ENCODE measurements at regions not wholly inside any gene's neighbourhood (a gene's known extent, or its start where the extent isn't known, plus 50 kb on each side); places are given as distances from the start of the nearest gene placed in this dataset.
"Not testable (repeated sequence)": the region's sequence is repeated elsewhere in the genome, so short reads cannot be mapped to it uniquely, and the experiment has no call there.

DNA sequence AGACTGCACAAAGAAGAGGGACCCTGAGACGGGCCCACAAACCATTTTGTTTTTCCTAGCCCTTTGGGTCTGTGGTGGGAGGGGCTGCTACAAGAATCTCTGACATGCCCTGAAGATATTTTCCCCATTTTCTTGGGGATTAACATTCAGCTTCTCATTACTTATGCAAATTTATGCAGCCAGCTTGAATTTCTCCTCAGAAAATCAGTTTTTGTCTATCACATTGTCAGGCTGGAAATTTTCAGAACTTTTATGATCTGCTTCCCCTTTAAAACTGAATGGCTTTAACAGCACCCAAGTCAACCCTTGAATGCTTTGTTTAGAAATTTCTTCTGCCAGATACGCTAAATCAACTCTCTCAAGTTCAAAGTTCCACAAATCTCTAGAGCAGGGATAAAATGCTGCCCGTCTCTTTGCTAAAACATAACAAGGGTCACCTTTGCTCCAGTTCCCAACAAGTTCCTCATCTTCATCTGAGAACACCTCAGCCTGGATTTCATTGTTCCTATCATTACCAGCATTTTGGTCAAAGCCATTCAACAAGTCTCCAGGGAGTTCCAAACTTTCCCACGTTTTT, 560.0 kb upstream of the KCND2 start:
- DNase-seq (ENCODE audit: low spot score): no peak

DNA sequence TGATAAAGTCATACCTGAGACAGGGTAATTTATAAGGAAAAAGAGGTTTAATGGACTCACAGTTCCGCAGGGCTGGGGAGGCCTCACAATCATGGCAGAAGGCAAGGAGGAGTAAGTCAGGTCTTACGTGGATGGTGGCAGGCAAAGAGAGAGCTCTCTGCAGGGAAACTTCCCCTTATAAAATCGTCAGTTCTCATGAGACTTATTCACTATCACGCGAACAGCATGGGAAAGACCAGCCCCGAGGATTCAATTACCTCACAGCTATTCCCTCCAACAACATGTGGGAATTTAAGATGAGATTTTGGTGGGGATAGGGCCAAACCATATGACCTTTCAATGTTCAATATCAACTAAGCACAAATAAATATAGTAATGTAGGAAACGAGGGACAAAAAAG, 559.4 kb upstream of the KCND2 start:
- DNase-seq (ENCODE audit: low spot score): no peak

DNA sequence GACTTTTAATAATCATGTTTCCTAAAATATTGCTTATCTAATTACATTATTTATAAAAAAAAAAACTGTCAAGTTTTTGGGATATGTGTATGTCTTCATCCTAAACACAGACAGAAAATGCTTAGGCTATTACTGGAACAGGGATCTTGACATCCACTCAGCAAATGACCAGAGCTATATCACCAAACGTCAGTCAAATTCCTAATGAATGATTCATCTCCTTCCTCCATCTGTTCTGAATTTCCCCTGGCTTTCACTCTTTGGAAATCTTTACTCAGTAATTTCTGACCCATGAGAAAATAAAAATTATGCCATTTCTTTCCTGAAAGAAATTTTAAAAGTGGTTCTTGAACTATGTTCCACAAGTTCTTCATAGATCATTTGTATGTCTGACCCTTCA, 552.4 kb upstream of the KCND2 start:
- DNase-seq (ENCODE audit: low spot score): peak; percentile 7

GRCh38 chr7:119724041-119724792, 548.8 kb upstream of the KCND2 start:
- no peak for DNase-seq (ENCODE audit: low spot score)

DNA sequence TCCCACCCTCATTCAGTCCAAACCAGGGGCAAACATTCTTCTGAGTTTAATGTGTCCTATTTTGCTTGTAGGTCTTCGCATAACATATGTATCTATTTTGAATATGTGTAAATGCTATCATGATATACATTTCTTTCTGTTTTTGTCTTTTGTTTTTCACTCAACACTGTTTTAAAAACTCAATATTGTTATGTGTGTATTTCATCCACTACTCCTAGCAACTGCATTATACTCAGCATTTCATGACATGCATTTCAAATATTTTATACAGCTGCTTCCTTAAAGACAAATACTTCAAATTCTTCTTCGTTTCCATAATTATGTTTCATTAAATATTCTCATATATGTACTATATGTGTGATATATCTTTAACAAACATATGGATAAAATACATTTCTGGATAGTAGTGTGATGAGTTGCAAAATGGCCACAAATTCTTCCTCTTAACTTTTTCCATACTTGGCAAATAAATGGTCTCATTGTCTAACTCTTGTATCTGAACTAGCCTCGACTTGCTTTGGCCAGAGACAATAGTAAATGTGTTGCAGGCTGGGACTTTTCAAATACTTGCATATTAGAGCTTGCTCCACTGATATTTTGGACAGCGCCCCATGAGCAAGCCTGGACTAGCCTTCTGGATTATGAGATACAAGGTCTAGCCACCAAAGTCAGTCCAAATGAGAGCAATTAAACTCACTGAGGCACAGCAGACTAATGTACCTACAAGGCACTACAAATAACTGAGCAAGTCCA, 539.7 kb upstream of the KCND2 start:
- DNase-seq (ENCODE audit: low spot score): no peak

- DNase-seq (ENCODE audit: low spot score): no peak
Measured at GRCh38 chr7:119737390-119737789, 535.6 kb upstream of the KCND2 start.

- not testable (repeated sequence) for DNase-seq (ENCODE audit: low spot score)
Measured at GRCh38 chr7:119745280-119745679, 527.7 kb upstream of the KCND2 start.

- no peak for DNase-seq (ENCODE audit: low spot score)
Measured at GRCh38 chr7:119748251-119748860, 524.6 kb upstream of the KCND2 start.

DNA sequence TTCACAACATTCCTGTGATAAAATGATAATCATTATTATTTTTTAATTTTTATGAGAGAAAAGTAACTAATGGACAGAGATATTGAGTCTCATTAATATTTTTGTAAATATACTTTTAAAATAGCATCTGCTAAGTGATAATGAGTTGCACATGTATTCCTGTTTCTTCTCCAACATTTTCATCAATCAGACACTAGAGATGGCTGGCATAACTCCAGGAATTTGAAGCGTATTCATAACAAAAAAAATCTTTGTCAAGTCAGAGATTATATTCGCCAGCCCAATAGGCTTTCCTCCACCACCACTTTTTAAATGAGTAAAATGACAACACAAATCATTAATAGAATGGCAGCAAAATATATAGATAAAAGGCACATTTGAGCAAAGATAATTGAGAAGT, 524.0 kb upstream of the KCND2 start:
- no peak for DNase-seq (ENCODE audit: low spot score)

DNA sequence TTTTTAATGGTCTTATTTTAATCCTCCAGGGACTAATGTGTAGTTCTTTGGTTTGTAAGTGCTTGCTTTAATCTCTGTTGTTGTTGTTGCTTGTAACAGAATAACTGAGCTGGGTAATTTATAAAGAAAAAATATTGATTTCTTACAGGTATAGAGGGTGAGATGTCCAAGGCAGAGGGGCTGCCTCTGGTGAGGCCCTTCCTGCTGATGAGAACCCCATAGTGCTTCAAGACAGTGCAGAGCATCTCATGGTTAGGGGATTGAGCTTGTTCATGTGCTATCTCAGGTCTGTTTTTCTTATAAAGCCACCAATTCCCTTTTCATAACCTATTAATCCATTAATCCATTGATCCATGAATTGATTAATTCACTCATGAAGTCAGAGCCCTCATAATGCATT, 516.3 kb upstream of the KCND2 start:
- no peak for DNase-seq (ENCODE audit: low spot score)

GRCh38 chr7:119758254-119758653, 514.7 kb upstream of the KCND2 start:
- DNase-seq (ENCODE audit: low spot score): no peak

- no peak for DNase-seq (ENCODE audit: low spot score)
Measured at GRCh38 chr7:119761776-119762175, 511.2 kb upstream of the KCND2 start.

DNA sequence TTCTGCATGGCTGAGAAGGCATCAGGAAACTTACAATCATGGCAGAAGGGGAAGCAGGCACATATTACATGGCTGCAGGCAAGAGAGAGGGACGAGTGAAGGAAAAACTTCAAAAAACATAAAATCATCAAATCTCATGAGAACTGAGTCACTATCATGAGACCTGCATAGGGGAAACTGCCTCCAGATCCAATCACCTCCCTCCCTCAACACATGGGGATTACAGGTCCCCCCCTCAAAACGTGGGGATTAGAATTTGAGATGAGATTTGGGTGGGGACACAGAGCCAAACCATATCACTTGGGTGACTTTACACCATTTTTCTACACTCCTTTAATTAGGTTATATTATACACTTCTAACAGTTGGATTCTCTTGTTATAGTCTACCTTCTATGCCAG, 490.7 kb upstream of the KCND2 start:
- no peak for DNase-seq (ENCODE audit: low spot score)

GRCh38 chr7:119783799-119784198, 489.2 kb upstream of the KCND2 start:
- no peak for DNase-seq (ENCODE audit: low spot score)

DNA sequence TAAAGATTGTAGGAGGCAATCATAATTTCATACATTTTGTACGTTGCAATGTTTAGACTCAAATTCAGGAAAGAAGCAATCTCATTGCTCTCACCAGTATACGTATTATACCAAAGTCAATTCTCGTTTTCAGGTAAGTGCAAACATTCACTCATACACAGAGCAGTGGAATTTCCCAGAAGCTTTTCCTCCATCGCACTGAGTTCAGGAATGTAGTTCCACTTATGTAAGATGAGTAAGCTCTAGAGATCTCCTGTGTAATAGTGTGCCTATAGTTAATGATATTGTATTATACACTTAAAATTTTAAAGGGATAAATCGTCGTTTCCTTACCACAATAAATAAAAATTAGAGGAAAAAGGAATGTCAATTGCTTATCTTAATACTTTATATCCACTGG, 470.8 kb upstream of the KCND2 start:
- DNase-seq (ENCODE audit: low spot score): no peak

DNA sequence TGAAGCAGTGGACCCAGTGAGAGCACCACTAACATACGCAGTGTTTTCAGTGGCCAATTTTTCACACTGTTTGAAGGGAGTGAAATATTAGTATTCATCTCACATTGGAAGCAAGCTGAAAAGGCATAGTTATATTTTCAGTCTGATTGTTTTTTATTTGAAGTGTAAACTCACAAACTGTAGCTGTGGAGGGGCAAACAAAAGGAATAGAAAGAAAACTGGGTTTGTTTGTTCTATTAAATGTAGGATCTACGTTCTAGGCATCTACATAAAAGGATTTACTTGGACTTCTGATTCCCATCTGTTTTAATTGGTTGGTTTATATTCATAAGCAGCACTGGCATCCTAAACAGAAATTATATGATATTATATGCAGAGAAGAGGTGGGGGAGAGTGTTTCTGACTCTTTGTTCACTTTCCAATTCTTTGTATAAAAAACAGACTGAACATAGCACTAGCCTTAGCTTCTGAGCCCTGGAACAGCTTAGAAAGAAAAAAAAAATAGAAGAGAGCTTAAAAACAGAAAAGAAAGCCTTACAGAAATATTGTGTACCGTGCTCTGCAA, 447.8 kb upstream of the KCND2 start:
- DNase-seq (ENCODE audit: low spot score): no peak

DNA sequence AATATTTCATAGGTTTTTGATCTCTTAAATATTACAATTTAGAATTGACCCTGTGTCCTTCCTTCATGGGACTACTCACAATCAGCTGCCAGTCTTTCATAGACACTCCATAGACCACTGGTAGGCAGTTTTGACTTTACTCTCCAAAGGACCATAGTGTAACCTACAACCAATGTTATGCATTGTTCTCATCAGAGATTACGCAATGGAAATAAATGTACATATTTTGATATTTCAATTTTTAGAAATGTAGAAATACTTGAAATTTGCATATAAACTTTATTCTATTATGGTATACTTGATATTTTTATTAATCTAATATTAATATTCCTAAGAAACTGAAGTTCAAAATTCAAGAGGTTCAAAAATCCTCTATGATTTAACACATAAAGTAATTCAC, 446.4 kb upstream of the KCND2 start:
- DNase-seq (ENCODE audit: low spot score): no peak

DNA sequence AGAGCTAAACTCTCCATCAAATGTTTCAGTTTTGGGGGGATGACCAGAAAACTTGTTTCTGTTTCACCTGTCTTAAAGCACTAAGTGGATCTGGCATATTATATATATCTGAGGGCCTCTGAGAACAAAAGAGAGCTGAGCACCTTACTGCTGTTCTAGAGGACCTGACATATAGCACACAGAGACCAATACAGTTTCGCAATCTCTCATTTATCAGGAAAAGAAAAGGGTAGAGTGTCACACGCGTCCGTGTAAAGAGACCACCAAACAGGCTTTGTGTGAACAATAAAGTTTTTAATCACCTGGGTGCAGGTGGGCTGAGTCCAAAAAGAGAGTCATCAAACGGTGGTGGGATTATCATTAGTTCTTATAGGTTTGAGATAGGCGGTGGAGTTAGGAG, 434.5 kb upstream of the KCND2 start:
- no peak for DNase-seq (ENCODE audit: low spot score)

DNA sequence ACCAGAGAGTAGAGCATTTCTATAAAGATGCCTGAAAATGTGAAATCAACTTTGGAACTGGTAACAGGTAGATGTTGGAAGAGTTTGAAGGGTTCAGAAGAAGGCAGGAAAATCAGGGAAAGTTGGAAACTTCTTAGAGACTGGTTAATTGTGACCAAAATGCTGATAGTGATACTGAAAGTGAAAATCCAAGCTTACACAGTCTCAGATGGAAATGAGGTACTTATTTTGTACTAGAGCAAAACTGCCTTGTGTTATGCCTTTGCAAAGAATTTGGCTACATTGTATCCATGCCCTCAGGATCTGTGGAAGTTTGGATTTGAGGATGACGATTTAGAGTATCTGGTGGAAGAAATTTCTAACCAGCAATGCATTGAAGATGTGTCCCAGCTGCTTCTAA, 430.6 kb upstream of the KCND2 start:
- DNase-seq (ENCODE audit: low spot score): no peak

DNA sequence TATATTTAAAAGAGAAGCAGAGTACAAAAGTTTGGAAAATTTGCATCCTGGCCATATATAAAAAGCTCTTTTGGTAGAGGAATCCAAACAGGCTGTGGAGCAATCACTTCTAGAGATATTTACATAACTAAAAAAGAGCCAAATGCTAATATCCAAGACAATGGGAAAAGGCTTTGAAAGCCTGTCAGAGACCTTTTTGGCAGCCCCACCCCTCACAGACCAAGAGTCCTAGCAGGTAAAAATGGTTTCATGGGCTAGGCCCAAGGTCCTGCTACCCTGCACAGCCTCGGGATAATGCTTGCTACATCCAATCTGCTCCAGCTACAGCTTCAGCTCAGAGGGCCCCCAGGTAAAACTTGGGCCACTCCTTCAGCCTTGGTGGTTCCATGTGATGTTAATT, 430.2 kb upstream of the KCND2 start:
- no peak for DNase-seq (ENCODE audit: low spot score)

DNA sequence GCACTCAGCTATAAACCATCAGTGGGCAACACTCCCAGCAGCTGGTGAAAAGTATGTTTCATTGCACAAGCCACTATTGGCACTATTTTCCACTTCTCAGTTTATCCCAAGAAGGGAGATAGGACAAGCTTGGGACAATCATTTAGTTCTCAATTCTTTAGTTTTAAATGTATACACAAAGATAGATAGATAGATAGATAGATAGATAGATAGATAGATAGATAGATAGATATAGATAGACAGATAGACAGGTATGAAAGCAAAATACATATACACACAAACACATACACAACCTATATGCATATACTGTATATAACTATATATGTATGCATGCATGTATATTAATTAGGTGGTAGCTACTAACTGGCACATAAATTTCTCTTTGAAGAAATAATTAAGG, 411.6 kb upstream of the KCND2 start:
- DNase-seq (ENCODE audit: low spot score): no peak

GRCh38 chr7:119868387-119868786, 404.6 kb upstream of the KCND2 start:
- DNase-seq (ENCODE audit: low spot score): no peak

- no peak for DNase-seq (ENCODE audit: low spot score)
Measured at GRCh38 chr7:119879835-119880234, 393.1 kb upstream of the KCND2 start.

All from AG08396 (cell line).